GM18508 (cell line): ENCODE measurements at regions not wholly inside any gene's neighbourhood (a gene's known extent, or its start where the extent isn't known, plus 50 kb on each side); places are given as distances from the start of the nearest gene placed in this dataset.

Experiments used
- ATAC-seq: cut with Tn5 transposase; IDR thresholded peaks from one replicate; pipeline ENCODE4 v1.9.1; 2021; ENCODE audit warnings: moderate number of reproducible peaks; ENCODE audit not compliant: insufficient read depth, unreplicated experiment

DNA sequence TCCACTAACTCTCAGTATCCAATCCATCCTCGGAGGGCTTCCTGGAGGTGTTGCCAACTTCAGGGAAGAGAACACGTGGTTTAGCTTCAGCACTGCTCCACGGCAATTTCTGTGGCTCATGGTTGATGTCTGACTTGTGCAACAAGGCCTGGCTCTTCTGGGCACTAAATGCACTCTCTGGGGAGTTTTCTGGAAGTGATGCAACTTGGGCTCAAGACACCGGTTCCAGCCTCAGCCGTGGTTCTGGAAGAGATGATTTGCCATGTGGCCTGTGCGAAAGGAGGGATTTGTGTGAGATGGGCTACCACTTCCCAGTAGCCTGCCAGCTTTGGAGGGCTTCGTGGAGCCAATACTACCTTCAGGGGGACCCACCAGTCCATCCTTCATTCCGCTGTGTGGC lies 118.6 kb upstream of the RTL1 start:
- ATAC-seq, result no peak

DNA sequence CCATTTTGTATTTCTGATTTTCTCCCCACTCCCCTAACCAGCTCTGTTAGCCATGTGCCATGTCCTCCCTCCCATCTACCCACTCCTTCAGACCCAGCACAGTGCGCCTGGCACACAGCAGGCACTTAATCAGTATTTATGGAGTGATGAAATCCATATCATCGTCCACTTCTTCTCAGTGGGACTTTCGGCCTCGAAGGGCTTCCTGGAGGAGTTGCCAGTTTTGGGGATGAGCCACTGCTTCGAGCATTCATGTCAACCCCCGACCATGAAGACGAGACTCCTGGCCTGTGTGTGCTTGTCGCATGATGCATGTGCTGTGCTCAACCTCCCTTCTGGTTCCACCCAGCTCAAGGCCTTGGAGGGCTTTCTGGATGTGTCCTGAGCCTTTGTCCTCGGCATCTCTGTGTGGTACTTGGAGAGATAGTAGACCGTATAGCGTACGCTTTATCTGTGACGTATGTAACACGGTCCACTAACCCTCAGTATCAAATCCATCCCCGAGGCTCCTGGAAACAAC lies 119.5 kb upstream of the RTL1 start:
- no peak for ATAC-seq

DNA sequence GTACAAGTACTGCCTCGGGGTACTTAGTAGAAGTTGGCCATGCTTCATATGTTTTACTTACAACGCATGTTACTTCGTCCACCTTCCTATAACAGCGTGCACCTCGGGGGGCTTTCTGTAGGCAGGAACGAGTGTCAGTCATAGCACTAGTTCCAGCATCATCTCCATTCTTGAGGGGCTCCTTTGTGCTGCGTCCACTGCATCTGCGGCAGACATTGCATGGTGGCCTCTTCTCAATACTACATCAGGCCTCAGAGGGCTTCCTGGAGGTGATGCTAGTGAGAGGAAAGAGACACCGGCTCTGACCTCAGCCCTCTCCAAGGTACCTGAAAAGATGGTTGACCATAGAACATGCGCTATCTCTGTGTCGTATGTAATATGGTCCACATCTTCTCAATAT lies 121.2 kb upstream of the RTL1 start:
- ATAC-seq, result no peak

DNA sequence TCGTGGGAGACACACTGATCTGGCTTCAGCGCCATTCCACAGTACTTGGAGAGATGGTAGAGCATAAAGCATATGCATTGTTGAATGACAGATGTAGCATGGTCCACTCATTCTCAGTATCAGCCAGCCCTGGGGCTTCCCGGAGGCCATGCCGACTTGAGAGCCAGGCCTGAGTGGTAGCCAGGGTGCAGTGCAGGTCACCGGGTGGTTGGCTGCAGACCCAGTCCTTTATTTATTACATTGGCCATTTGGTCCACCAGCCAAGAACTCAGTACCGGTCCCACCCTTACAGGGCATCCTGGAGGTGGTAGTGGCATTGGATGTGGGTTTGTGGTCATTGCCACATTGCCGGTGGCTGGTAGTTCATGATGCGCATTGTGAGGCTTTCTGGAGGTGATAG lies 121.6 kb upstream of the RTL1 start:
- no peak for ATAC-seq

DNA sequence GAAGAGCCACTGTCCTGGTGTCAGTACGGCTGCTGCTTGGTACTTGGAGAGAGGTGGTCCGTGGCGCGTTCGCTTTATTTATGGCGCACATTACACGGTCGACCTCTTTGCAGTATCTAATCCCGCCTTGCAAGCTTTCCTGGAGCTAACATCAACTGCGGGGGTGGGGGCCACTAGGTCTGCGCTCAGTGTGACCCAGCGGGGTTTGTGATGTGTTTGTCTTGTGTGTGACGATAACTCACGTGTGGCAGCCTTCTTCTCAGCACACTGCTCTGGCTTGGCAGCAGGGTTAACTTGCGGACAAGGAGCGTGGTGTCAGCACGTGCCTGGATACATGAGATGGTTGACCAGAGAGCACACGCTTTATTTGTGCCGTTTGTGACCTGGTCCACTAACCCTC lies 122.2 kb upstream of the RTL1 start:
- no peak for ATAC-seq

DNA sequence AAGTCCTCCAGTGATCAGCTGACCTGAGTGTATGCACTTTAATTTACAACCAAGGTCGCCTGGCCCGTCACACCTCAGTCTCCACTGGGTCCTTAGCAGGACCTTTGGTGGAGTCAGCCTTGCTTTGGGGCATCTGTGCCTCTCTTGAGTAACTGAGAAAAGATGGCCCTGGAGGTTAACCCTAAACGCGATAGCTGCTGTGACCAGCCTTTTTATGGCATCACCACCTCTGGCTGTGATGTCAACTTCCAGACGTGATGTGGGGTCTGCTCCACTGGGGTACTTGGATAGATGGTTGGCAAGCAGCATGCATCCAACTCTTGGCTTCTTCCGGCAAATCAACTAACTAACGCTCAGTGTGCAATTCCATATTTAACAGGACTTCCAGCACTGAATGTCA lies 122.8 kb upstream of the RTL1 start:
- ATAC-seq, result no peak

DNA sequence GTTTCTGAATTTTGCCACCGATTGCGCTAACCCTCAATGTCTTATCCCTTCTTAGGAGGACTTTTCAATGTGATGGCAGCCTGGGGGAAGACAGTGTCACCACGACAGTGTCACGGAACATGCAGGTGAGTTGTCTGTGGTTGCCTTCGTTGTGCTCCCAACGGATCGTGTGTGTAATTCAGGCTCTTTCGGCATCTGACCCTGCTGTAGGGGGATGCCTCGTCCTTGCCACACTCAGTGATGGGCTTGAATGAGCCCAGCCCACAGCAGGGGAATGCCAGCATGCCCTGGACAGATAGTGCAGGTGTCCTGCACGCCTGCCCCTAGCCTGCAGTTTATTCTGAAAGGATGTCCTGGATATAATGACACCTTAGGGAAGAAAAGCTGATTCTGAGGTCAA lies 123.8 kb upstream of the RTL1 start:
- no peak for ATAC-seq

DNA sequence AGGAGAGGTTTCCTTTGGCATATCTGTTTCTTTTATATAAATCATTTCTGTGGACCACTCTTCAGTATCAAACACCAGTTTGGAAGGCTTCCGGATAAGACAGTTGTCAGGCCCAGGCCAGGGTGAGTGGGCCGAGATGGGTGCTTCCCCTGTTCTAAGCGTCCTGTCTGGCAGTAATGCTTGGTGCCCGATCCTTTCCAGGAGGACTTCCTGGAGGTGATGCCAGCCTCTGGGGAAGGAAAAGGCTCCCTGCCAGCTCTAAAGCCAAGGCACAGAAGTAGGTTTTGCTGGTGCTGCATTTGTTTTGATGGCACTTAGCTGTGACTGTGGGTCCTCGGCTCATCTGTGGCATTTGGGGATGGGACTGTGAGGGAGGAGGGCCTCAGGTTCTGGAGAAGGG lies 124.4 kb upstream of the RTL1 start:
- ATAC-seq, result no peak

DNA sequence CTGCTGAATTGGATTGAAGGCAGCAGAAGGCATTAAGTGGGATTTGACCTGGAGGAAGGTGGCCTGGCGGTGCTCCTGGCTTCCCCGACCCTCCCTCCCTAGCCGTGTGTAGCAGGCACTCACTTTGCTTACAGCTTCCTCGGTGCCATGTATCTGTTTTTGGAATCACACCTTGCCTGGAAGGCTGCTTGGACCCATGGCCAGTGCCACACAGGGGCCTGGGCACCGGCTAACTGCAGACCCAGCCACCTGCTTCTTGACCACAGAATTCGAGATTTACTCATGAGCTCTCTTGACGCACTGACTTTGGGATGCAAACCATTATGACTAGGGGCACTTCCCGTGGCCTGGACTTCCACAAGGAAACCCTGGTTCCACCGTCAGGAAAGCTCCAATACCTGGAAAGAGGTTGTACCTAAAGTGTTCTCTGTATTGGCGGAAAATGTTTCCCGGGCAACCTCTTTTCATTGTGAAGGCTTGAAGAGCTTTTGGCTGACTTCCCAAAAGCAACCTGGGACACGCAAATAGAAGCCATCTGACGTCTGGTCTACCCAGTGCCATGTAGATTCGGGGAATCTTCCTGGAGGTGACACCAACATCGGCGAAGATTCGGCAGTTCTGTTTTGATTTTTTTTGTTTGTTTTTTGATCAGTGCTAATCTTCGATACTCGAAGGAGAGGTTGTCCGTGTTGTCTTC lies 125.6 kb upstream of the RTL1 start:
- no peak for ATAC-seq

DNA sequence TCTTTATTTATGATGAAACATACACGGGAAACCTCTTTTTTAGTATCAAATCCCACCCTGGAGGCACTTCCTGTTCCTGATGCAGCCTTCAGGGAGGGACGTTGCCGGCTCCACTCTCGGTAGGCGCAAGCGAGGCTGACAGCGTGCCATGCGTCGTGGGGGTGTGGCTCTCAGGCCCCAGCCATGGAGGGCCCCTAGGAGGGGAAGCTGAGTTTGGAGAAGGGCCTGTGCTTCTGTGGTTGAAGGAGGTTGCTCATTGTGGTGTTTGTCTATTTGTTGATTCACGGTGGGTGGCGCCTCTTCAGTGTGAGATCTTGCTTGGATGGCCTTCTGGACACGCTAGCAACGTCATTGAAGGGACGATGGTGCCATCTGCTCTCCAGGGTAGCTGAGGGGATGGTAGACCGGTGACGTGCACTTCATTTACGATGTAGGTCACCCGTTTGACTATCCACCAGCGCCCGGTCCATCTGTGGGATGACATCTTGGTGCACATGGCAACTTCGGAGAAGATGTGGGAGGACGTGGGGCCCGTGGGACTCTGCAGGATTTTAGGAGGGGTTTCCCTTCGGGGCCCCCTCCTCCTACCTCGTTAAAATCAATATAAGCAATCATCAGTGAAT lies 126.3 kb upstream of the RTL1 start:
- no peak for ATAC-seq

DNA sequence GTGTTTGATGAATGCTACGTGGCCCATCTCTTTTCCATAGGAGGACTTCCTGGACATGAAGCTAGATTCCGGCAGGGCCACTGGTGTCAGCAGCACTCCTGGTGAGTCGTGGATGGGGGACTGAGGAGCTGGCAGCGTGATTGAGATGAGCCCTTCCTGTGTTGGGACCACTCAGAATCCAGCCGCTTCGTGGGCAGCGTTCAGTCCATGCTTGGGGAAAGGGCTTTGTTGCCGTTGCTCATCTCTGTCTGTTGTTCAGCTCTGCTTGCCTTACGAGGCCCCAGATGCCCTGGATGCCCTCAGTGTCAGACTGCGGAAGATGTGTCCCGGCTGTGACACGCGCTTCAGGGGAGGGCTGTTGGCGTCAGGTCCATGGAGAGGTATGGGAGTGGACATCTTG lies 127.1 kb upstream of the RTL1 start:
- no peak for ATAC-seq

DNA sequence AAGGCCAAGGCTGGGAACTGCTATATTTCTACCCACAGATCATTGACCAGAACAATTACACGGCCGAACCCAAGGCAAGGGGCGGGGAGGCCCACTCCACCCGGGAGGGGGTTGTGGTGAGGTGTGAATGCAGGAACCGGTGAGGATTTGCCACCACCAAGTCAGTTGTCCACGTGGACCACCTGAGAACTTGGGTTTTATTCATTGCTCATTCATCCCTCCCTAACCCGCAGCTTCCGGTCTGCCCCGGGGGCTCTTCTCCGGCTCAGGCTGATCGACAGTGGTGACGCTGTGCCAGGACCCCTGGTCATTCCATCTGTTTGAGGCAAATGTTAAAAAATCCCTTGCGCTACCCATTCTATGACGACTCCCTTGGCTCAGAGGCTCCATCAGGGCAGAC lies 127.7 kb upstream of the RTL1 start:
- no peak for ATAC-seq

DNA sequence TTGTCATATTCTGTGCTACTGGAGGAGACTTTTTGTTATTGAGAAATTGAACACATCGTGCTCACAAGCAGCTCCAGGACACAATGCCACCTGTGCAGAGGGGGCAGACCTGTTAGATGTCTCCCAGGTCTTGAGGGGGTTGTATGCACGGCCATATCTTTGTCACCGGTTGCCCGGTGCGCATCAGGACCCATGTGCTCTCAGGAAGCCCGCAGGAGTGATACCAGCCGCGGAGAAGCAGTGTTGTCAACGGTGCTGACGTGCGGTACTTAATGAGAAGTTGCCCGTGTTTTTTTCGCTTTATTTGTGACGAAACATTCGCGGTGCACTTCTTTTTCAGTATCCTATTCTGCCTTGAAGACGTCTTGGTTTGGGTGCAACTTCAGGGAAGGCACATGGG lies 128.2 kb upstream of the RTL1 start:
- no peak for ATAC-seq

DNA sequence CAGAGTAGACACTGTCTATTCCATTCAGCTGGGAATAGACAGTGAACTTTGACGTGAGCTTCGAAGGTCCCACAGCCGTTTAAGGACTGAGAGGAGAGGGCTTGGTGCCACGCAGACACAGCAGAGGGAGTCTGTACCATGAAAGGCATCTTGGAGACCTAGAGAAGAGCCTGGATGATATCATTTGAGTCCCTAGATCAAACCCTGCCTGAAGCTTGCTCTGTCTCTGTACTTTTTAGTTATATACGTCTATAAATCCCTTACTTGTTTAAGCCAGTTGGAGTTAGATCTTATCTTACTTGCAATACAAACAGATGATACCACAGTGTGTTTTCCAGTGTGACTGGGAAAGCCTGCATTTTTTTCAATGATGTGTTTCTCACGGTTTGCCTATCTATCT lies 128.9 kb upstream of the RTL1 start:
- ATAC-seq, result no peak

DNA sequence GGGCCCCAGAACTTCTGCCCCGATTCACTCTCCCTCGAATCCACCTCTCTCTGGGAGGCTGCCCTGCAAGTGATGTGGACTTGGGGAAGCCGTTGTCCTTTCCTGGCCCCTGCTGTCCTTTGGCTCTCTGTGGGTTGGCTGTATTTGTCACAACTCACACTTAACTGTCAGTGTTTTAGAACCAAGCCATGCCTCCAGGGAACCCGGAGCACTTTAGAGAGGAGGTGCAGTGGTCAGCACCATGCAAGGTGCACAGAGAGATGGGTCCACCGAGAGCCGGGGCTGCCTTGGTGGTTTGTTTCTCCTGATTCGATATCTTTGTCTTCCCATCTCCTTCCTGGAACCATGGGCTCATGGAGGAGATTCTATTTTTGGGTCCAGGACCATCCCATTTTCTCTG lies 129.5 kb upstream of the RTL1 start:
- ATAC-seq, result no peak

DNA sequence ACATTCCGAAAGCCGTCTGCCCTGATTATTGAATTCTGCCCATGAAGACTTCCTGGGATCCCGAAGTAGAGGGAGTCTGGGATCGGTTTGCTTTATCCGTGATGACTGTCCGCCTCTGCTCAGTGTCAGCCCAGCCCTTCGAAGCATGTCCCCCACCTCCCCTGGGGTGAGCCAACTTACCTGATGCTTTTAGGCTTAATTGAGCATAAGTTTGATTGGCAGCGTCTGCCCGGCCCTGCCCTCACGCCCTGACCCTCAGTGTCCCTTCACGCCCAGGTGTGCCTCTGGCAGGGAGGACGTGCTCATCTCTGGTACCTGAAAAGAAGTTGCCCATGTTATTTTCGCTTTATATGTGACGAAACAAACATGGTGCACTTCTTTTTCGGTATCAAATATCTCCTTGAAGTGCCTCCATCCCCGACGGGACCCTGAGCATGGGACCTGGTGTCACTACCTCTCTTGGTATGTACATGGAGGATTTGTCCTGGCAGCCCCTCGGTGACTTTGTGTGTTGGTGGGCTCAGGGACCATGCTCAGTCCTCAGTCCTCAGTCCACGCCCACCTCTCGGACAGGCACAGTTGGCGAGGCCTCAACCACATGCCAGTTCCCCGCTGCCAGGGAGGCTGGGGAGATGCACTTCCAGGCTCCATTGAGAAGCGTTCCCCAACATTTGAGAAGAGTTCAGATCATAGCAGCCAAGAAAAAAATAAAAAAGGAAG lies 130.1 kb upstream of the RTL1 start:
- ATAC-seq, result no peak

DNA sequence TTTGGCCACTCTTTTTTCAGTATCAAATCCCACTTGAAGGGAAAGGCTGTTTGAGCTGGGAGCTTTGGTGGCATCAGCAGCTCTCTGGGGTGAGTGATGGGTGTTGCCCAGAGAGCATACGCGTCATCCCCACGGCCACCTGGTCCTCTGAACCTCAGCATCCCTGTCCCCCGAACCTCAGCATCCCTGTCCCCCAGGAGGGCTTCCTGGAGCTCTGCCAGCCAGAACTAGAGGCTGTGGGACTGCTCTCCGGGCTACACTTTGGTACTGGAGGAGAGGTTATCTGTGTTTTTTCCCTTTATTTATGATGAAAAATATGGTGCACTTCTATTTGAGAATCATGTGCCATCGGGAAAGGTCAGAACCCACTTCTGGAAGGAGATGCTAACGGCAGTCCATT lies 131.5 kb upstream of the RTL1 start:
- ATAC-seq, result no peak

DNA sequence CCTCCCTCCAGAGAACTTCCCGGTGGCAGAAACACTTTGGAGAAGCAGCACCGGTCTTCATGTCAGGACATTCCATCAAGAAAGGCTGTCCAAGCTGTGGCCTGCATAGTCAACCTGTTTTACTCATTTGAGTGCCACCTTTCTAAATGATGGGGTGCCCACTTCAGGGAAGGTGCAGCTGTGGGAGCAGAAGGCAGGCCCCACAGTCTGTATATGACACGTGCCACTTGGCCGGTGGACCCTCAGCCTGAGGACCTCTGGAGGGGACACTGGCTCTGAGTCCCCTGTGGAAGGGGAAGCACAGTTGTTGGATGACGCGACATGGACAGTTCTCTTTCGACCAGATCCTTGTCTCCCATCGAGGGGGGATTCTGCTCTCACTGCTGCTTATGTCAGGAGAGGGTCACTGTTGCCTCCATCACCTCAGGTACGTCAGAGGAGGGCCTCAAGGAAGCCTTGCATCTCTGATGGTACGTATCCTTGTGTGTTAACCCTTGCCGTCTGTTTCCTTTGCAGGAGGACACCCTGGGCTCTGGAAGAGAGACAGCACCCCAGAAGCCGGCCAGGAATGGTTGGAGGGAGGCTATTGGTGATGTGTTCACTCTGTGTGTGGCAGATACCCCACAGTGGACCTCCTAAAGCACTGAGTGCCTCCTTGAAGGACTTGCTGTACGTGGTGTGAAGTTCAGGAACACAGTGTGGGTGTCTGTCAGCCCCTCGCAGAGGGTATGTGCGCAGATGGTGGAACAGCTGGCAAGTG lies 132.1 kb upstream of the RTL1 start:
- no peak for ATAC-seq

DNA sequence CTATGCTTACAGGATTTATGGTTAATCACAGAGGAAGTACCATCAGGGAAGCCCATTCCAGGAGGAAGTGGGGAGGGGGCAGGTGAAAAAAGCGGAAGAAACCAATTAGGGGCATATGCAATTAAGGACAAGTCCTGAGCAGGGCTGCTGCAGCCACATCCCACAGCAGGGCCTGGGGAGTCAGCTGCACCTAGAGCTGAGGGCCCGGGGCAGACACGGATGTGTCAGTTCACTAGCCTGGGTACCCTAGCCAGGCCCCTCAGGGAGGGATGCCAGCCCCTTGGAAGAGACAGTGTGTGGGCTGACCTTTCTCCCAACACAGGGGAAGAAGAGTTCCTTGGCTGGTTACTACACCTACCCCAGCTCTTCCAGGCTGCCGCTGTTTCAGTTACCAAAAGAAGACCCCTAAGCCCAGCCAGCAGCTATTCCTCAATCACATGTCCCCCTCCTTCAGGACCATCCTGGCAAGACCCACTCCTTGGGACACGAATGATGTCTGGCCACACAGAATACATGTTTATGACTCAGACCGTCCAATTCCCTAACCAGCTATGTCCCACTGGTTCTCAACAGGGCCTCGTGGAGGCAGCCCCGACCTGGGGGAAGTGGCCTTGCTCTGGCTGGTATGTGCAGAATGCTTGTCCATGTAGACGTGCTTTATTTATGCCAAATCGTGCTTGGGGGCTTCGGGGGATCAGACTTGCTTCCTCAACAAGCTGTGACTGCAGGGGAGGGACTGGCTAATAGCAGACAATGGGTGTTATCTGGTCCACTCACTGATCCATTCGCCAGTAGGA lies 133.7 kb upstream of the RTL1 start:
- ATAC-seq, result no peak
